Calu3 (cell line): ENCODE measurements at regions not wholly inside any gene's neighbourhood (a gene's known extent, or its start where the extent isn't known, plus 50 kb on each side); places are given as distances from the start of the nearest gene placed in this dataset.
A peak's percentile ranks its signal among the peaks of the same experiment; 100 is the strongest.

ENCODE experiments used
- BruUV-seq: library from RNA; stranded (reverse); fragments of 400-500 nt; replicated peaks from 2 replicates; lab custom pipeline; 2021; lab: Mats Ljungman, UMichigan
- CTCF ChIA-PET: fragments of 300-600 bp; sonication (Branson Sonifier 250); formaldehyde crosslinking; loops from one replicate; lab custom pipeline; 2022; ENCODE audit warnings: antibody characterized with exemption; lab: Charles Lee
- DNase-seq: peaks from one replicate; pipeline ENCODE4 v3.0.0; 2022
- H3K27ac Mint-ChIP-seq: one replicate; pipeline ENCODE4 v1.8.0; 2022; ENCODE audit warnings: mixed read lengths; ENCODE audit not compliant: unreplicated experiment
- H3K27me3 Mint-ChIP-seq: one replicate; pipeline ENCODE4 v1.8.0; 2022; ENCODE audit warnings: mixed read lengths; ENCODE audit not compliant: unreplicated experiment
- H3K36me3 Mint-ChIP-seq: one replicate; pipeline ENCODE4 v1.8.0; 2022; ENCODE audit warnings: mild to moderate bottlenecking, moderate library complexity, mixed read lengths; ENCODE audit not compliant: insufficient read depth, unreplicated experiment
- H3K4me1 Mint-ChIP-seq: one replicate; pipeline ENCODE4 v1.8.0; 2022; ENCODE audit warnings: mild to moderate bottlenecking, low read depth, mixed read lengths; ENCODE audit not compliant: unreplicated experiment
- H3K4me3 Mint-ChIP-seq: one replicate; pipeline ENCODE4 v1.8.0; 2022; ENCODE audit warnings: mild to moderate bottlenecking, low read depth, moderate library complexity, mixed read lengths; ENCODE audit not compliant: unreplicated experiment
- H3K9me3 Mint-ChIP-seq: one replicate; pipeline ENCODE4 v1.8.0; 2022; ENCODE audit warnings: low read depth, mixed read lengths; ENCODE audit not compliant: unreplicated experiment
- CTCF ChIP-seq: fragments of 200-600 bp; IDR thresholded peaks from one replicate; pipeline ENCODE4 v1.8.0; 2022; ENCODE audit warnings: antibody characterized with exemption; ENCODE audit not compliant: unreplicated experiment
- intact Hi-C: fragments of 100-400 bp; cut with micrococcal nuclease; formaldehyde crosslinking; loops from one replicate; pipeline ENCODE4 v1.10.0; 2022; ENCODE audit not compliant: unreplicated experiment

- Mint-ChIP-seq H3K4me1 (peaks cover 32% of the 10 kb centered on the region), H3K27me3 (no peaks in the 10 kb centered on the region), H3K27ac (no peak overlapping the region), H3K9me3 (no peaks in the 10 kb centered on the region), H3K36me3 (no peaks in the 10 kb centered on the region), H3K4me3 (no peak overlapping the region)
- CTCF ChIA-PET = interaction anchor here (1.1 to 1.4 kb wide), 2 partner anchors 8 to 13 kb away, joined by 3 to 5 read pairs; no protein-coding TSS in a partner anchor
- no TSS peak for BruUV-seq
- no peak for TF ChIP-seq CTCF
- intact Hi-C loops = no loop called here
- no peak for DNase-seq
These were observed 652.2 kb upstream of the WWC1 start for GRCh38 chr5:167639273-167639672.

GRCh38 chr5:167639766-167640165 lies 651.7 kb upstream of the WWC1 start:
- DNase-seq = no peak
- Mint-ChIP-seq H3K36me3 (no peaks in the 10 kb centered on the region), H3K4me3 (no peak overlapping the region), H3K4me1 (peaks cover 37% of the 10 kb centered on the region), H3K27ac (no peak overlapping the region), H3K27me3 (no peaks in the 10 kb centered on the region), H3K9me3 (no peaks in the 10 kb centered on the region)
- BruUV-seq = no TSS peak
- no peak for TF ChIP-seq CTCF
- CTCF ChIA-PET = interaction anchor here (0.6 to 1.4 kb wide), 5 partner anchors 9 to 143 kb away, joined by 3 to 5 read pairs (median 4); no protein-coding TSS in a partner anchor
- intact Hi-C loops = loop anchor here (5.0 kb wide), 1 partner anchor 58 kb away; no protein-coding TSS in a partner anchor

DNA sequence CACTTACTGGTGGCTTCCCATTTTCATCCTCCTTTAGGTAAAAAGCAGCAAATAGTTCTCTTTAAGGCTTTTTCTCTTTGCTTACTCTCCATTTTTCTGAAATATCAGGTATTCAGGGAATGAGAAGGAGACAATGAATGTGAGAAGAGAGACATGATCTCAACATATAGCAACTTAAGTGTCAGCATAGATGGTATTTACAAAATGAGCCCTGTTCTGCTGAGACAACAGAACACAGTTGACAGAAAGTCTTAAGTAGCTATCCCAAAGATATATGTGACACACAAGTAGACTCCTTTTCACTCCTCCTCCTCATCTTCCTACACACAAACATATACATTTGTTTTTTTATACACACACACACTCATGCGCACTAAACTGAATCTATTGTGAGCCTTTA lies 649.3 kb upstream of the WWC1 start:
- Mint-ChIP-seq H3K4me3 (no peak overlapping the region), H3K27me3 (no peaks in the 10 kb centered on the region), H3K36me3 (no peaks in the 10 kb centered on the region), H3K4me1 (peaks cover 45% of the 10 kb centered on the region), H3K9me3 (no peaks in the 10 kb centered on the region), H3K27ac (peak overlapping the region; percentile 63)
- no peak for TF ChIP-seq CTCF
- no peak for DNase-seq
- no TSS peak for BruUV-seq
- CTCF ChIA-PET = interaction anchor here (1.6 kb wide), 1 partner anchor 11 kb away, joined by 3 read pairs; no protein-coding TSS in a partner anchor
- intact Hi-C loops = loop anchor here (5.0 kb wide), 1 partner anchor 55 kb away; no protein-coding TSS in a partner anchor

DNA sequence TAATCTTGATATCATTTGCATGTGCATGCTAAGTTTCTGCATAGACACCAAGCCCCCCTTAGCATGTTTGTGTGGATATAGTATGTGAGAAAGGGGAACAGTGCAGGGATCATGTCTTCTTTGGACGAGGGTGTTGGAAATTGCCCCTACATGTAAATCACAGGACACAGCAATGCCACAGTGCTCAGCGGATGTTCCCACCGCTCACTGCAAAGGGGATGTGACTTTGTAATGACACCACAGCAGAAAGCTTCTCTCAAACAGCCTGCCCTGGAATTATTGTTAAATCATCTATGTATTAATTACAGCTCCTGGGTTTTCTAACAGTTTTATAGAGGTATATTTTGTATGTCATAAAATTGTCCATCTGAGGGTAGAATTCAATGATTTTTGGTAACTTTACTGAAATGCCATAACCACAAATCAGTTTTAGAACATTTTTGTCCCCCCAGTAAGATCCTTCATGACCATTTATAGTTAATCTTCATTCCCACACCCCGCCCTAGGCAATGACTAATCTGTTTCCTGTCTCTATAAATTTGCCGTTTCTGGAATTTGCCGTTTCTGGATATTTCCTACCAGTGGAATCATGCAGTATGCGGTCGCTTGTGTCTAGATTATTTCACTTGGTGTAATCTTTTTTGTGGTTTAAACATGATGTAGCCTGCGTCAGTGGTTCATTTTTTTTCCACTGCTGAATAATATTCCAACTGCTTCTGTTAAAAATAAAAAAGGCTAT lies 648.5 kb upstream of the WWC1 start:
- no peak for TF ChIP-seq CTCF
- peaks cover 45% of the 10 kb centered on the region for H3K4me1 Mint-ChIP-seq
- intact Hi-C loops = loop anchor here (5.0 kb wide), 1 partner anchor 54 kb away; no protein-coding TSS in a partner anchor
- peak overlapping the region; percentile 63 for H3K27ac Mint-ChIP-seq
- BruUV-seq = no TSS peak
- DNase-seq = peak; percentile 10
- CTCF ChIA-PET = interaction anchor here (1.6 kb wide), 1 partner anchor 10 kb away, joined by 3 read pairs; no protein-coding TSS in a partner anchor
- no peak overlapping the region for H3K4me3 Mint-ChIP-seq
- H3K27me3 Mint-ChIP-seq = no peaks in the 10 kb centered on the region
- no peaks in the 10 kb centered on the region for H3K9me3 Mint-ChIP-seq
- H3K36me3 Mint-ChIP-seq = no peaks in the 10 kb centered on the region
